Gastroesophageal sphincter (tissue), 3 donors: ENCODE measurements at regions not wholly inside any gene's neighbourhood (a gene's known extent, or its start where the extent isn't known, plus 50 kb on each side); places are given as distances from the start of the nearest gene placed in this dataset.

Experiments used
- POLR2A ChIP-seq, 2 donors: fragments of 450-650 bp; IDR thresholded peaks; one replicate each; pipeline ENCODE4 v1.6.1; 2017; ENCODE audit warnings: antibody characterized with exemption in 2 of 2, mild to moderate bottlenecking in 2 of 2, moderate library complexity in 1 of 2
- POLR2AphosphoS5 ChIP-seq: sonication (generic); formaldehyde crosslinking; IDR thresholded peaks from one replicate; pipeline ENCODE4 v1.6.1; 2017; ENCODE audit warnings: antibody characterized with exemption
- TF ChIP-seq, protein P1 (sequence below), 4 experiments: fragments of 200-600 bp in 2 of 4; fragments of 450-650 bp in 2 of 4; sonication (generic) in 1 of 4; IDR thresholded peaks; one replicate each; pipeline ENCODE4 v1.5.1; 2017 to 2019; ENCODE audit warnings: antibody characterized with exemption in 4 of 4, mild to moderate bottlenecking in 2 of 4, moderate library complexity in 2 of 4

DNA sequence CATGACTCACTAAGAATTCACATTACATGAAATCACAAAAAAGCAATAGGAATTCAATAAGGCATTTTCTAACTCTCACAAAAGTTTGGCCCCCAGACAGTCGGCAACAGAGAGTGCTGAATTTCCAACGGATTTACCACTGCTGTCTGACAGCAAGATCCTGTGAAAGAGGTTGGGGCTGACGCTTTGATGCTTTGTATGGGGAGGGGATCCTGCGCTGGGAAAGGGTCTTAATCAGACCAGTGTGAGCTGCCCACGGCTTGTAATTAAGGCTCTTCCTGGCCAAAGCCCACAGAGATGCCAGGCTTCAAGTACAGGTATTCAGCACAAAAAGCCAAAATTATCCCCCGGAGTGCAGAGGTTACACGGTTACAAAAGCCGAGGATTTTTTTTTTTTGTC, 66.8 kb upstream of the TMCC3 start:
- no peak for TF ChIP-seq POLR2AphosphoS5
- no peak for TF ChIP-seq POLR2A (IDR thresholded peaks at IDR 0.05)
- TF ChIP-seq, protein P1, sequence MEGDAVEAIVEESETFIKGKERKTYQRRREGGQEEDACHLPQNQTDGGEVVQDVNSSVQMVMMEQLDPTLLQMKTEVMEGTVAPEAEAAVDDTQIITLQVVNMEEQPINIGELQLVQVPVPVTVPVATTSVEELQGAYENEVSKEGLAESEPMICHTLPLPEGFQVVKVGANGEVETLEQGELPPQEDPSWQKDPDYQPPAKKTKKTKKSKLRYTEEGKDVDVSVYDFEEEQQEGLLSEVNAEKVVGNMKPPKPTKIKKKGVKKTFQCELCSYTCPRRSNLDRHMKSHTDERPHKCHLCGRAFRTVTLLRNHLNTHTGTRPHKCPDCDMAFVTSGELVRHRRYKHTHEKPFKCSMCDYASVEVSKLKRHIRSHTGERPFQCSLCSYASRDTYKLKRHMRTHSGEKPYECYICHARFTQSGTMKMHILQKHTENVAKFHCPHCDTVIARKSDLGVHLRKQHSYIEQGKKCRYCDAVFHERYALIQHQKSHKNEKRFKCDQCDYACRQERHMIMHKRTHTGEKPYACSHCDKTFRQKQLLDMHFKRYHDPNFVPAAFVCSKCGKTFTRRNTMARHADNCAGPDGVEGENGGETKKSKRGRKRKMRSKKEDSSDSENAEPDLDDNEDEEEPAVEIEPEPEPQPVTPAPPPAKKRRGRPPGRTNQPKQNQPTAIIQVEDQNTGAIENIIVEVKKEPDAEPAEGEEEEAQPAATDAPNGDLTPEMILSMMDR (IDR thresholded peaks at IDR 0.05): no peak
